DND-41 (cell line): ENCODE measurements at regions not wholly inside any gene's neighbourhood (a gene's known extent, or its start where the extent isn't known, plus 50 kb on each side); places are given as distances from the start of the nearest gene placed in this dataset.

Source experiments
- ATAC-seq: fragments of 200-7000 bp; cut with Tn5 transposase; 3 replicates; pipeline ENCODE4 v1.9.1; 2021; ENCODE audit warnings: low read depth; ENCODE audit not compliant: insufficient read depth
- DNase-seq: peaks from one replicate; pipeline ENCODE4 v3.0.0-alpha.2; 2020
- H2AFZ ChIP-seq: 2 replicates; pipeline ENCODE4 v1.6.0; 2012; ENCODE audit warnings: low read depth, low read length
- H3K27ac ChIP-seq: 2 replicates; pipeline ENCODE4 v1.5.1; 2012; ENCODE audit warnings: low read length, inconsistent platforms
- H3K27me3 ChIP-seq: fragments of 200-600 bp; sonication (generic); 2 replicates; pipeline ENCODE4 v1.6.0; 2012; ENCODE audit warnings: low read length, mild to moderate bottlenecking, inconsistent platforms; ENCODE audit not compliant: insufficient read depth, poor library complexity
- H3K36me3 ChIP-seq: 2 replicates; pipeline ENCODE4 v1.5.1; 2012; ENCODE audit warnings: low read length, inconsistent platforms; ENCODE audit not compliant: insufficient read depth
- H3K4me1 ChIP-seq: 2 replicates; pipeline ENCODE4 v1.5.1; 2012; ENCODE audit warnings: mild to moderate bottlenecking, low read length; ENCODE audit not compliant: insufficient read depth
- H3K4me2 ChIP-seq: 2 replicates; pipeline ENCODE4 v1.6.0; 2012; ENCODE audit warnings: mild to moderate bottlenecking, moderate library complexity, low read length, inconsistent platforms; ENCODE audit not compliant: insufficient read depth
- H3K4me3 ChIP-seq, 2 experiments: fragments of 200-600 bp in 1 of 2; shearing (Covaris generic) in 1 of 2; 2 replicates each; pipeline ENCODE4 v1.5.1; 2012 to 2016; ENCODE audit warnings: inconsistent platforms in 2 of 2, low read length in 2 of 2, mild to moderate bottlenecking in 2 of 2, low read depth in 1 of 2, moderate library complexity in 1 of 2
- H3K79me2 ChIP-seq: 2 replicates; pipeline ENCODE4 v1.6.0; 2012; ENCODE audit warnings: low read length, inconsistent platforms; ENCODE audit not compliant: insufficient read depth
- H3K9ac ChIP-seq: 2 replicates; pipeline ENCODE4 v1.6.0; 2012; ENCODE audit warnings: low read depth, mild to moderate bottlenecking, inconsistent platforms, low read length, moderate library complexity
- H3K9me3 ChIP-seq: 2 replicates; pipeline ENCODE4 v1.5.1; 2012; ENCODE audit warnings: low read length, moderate library complexity, mild to moderate bottlenecking, inconsistent platforms; ENCODE audit not compliant: insufficient read depth, severe bottlenecking
- H4K20me1 ChIP-seq: 2 replicates; pipeline ENCODE4 v1.6.0; 2012; ENCODE audit warnings: low read length; ENCODE audit not compliant: insufficient read depth
- CTCF ChIP-seq: IDR thresholded peaks from 2 replicates; pipeline ENCODE4 v1.5.1; 2012; ENCODE audit warnings: borderline replicate concordance, low read length, moderate library complexity, mild to moderate bottlenecking; ENCODE audit not compliant: poor library complexity, severe bottlenecking; ENCODE audit errors: extremely low read depth
- EZH2 ChIP-seq: IDR thresholded peaks from 3 replicates; pipeline ENCODE4 v1.6.1; 2012; ENCODE audit warnings: borderline replicate concordance, low read depth, mild to moderate bottlenecking, moderate library complexity, low read length, inconsistent platforms; ENCODE audit not compliant: severe bottlenecking

GRCh38 chr4:28221536-28221935 lies 1360.9 kb downstream of the STIM2 start:
- Histone ChIP-seq H3K36me3 (no peaks in the 10 kb centered on the region), H3K4me3 (no peak overlapping the region), H3K27ac (no peak overlapping the region), H3K4me1 (no peaks in the 10 kb centered on the region), H3K27me3 (no peaks in the 10 kb centered on the region), H3K79me2 (no peaks in the 10 kb centered on the region), H2AFZ (no peak overlapping the region), H3K4me2 (no peak overlapping the region), H3K9ac (no peak overlapping the region), H3K9me3 (no peaks in the 10 kb centered on the region), H4K20me1 (no peaks in the 10 kb centered on the region)
- TF ChIP-seq CTCF (no peak), EZH2 (no peak)
- ATAC-seq = no peak
- DNase-seq = no peak

- Histone ChIP-seq H3K79me2 (no peaks in the 10 kb centered on the region), H2AFZ (no peak overlapping the region), H3K9ac (no peak overlapping the region), H3K9me3 (no peaks in the 10 kb centered on the region), H3K4me3 (no peak overlapping the region), H3K27ac (no peak overlapping the region), H3K27me3 (no peaks in the 10 kb centered on the region), H3K36me3 (no peaks in the 10 kb centered on the region), H3K4me2 (no peak overlapping the region), H3K4me1 (no peaks in the 10 kb centered on the region), H4K20me1 (no peaks in the 10 kb centered on the region)
- no peak for ATAC-seq
- DNase-seq = no peak
- TF ChIP-seq EZH2 (no peak), CTCF (no peak)
Measured at GRCh38 chr4:28225050-28225449, 1364.4 kb downstream of the STIM2 start.

- no peaks in the 10 kb centered on the region for H3K9me3 ChIP-seq
- no peaks in the 10 kb centered on the region for H3K36me3 ChIP-seq
- H3K4me1 ChIP-seq = no peaks in the 10 kb centered on the region
- DNase-seq = no peak
- H3K4me2 ChIP-seq = no peak overlapping the region
- no peak overlapping the region for H2AFZ ChIP-seq
- ATAC-seq = no peak
- no peaks in the 10 kb centered on the region for H4K20me1 ChIP-seq
- TF ChIP-seq EZH2 = no peak
- TF ChIP-seq CTCF = no peak
- H3K4me3 ChIP-seq = no peak overlapping the region
- no peaks in the 10 kb centered on the region for H3K27me3 ChIP-seq
- no peak overlapping the region for H3K27ac ChIP-seq
- no peak overlapping the region for H3K9ac ChIP-seq
- no peaks in the 10 kb centered on the region for H3K79me2 ChIP-seq
Measured at GRCh38 chr4:28225689-28226353, 1365.2 kb downstream of the STIM2 start.
